Gastroesophageal sphincter (tissue), 3 donors: ENCODE measurements at regions not wholly inside any gene's neighbourhood (a gene's known extent, or its start where the extent isn't known, plus 50 kb on each side); places are given as distances from the start of the nearest gene placed in this dataset.

Source experiments
- EP300 ChIP-seq: sonication (generic); formaldehyde crosslinking; IDR thresholded peaks from one replicate; pipeline ENCODE4 v1.6.1; 2017; ENCODE audit warnings: antibody characterized with exemption, mild to moderate bottlenecking
- POLR2AphosphoS5 ChIP-seq: sonication (generic); formaldehyde crosslinking; IDR thresholded peaks from one replicate; pipeline ENCODE4 v1.6.1; 2017; ENCODE audit warnings: antibody characterized with exemption
- TF ChIP-seq, protein P1 (sequence below), 4 experiments: fragments of 200-600 bp in 2 of 4; fragments of 450-650 bp in 2 of 4; sonication (generic) in 1 of 4; IDR thresholded peaks; one replicate each; pipeline ENCODE4 v1.5.1; 2017 to 2019; ENCODE audit warnings: antibody characterized with exemption in 4 of 4, mild to moderate bottlenecking in 2 of 4, moderate library complexity in 2 of 4

- TF ChIP-seq POLR2AphosphoS5: no peak
- TF ChIP-seq, protein P1, sequence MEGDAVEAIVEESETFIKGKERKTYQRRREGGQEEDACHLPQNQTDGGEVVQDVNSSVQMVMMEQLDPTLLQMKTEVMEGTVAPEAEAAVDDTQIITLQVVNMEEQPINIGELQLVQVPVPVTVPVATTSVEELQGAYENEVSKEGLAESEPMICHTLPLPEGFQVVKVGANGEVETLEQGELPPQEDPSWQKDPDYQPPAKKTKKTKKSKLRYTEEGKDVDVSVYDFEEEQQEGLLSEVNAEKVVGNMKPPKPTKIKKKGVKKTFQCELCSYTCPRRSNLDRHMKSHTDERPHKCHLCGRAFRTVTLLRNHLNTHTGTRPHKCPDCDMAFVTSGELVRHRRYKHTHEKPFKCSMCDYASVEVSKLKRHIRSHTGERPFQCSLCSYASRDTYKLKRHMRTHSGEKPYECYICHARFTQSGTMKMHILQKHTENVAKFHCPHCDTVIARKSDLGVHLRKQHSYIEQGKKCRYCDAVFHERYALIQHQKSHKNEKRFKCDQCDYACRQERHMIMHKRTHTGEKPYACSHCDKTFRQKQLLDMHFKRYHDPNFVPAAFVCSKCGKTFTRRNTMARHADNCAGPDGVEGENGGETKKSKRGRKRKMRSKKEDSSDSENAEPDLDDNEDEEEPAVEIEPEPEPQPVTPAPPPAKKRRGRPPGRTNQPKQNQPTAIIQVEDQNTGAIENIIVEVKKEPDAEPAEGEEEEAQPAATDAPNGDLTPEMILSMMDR (IDR thresholded peaks at IDR 0.05): no peak
- no peak for TF ChIP-seq EP300
Observed at GRCh38 chr10:64959883-64960282, 1438.7 kb downstream of the REEP3 start.
